COLO829 (cell line): ENCODE measurements at regions not wholly inside any gene's neighbourhood (a gene's known extent, or its start where the extent isn't known, plus 50 kb on each side); places are given as distances from the start of the nearest gene placed in this dataset.
A peak's percentile ranks its signal among the peaks of the same experiment; 100 is the strongest.
"Not testable (repeated sequence)": the region's sequence is repeated elsewhere in the genome, so short reads cannot be mapped to it uniquely, and the experiment has no call there.

ENCODE experiments used
- DNase-seq: peaks from one replicate; pipeline ENCODE4 v3.0.0; 2012; ENCODE audit warnings: low spot score

GRCh38 chr9:115400796-115401195, 282.8 kb upstream of the TNC start:
- no peak for DNase-seq

GRCh38 chr9:115401756-115402327, 283.9 kb upstream of the TNC start:
- no peak for DNase-seq

GRCh38 chr9:115403753-115404152, 285.8 kb upstream of the TNC start:
- no peak for DNase-seq

GRCh38 chr9:115404311-115404710, 286.4 kb upstream of the TNC start:
- no peak for DNase-seq

- no peak for DNase-seq
Measured at GRCh38 chr9:115411516-115411915, 293.6 kb upstream of the TNC start.

GRCh38 chr9:115411993-115412452, 294.1 kb upstream of the TNC start:
- DNase-seq = peak; percentile 76

- DNase-seq = no peak
Measured at GRCh38 chr9:115412656-115413055, 294.7 kb upstream of the TNC start.

- DNase-seq = no peak
Measured at GRCh38 chr9:115413304-115413703, 295.3 kb upstream of the TNC start.

- no peak for DNase-seq
Measured at GRCh38 chr9:115413766-115414382, 295.9 kb upstream of the TNC start.

GRCh38 chr9:115414561-115414960, 296.6 kb upstream of the TNC start:
- no peak for DNase-seq

GRCh38 chr9:115415450-115415849, 297.5 kb upstream of the TNC start:
- no peak for DNase-seq

GRCh38 chr9:115416299-115416698, 298.3 kb upstream of the TNC start:
- DNase-seq = no peak

GRCh38 chr9:115418181-115418580, 300.2 kb upstream of the TNC start:
- not testable (repeated sequence) for DNase-seq

- no peak for DNase-seq
Measured at GRCh38 chr9:115422932-115423440, 305.0 kb upstream of the TNC start.

GRCh38 chr9:115423646-115424045, 305.7 kb upstream of the TNC start:
- DNase-seq = no peak

GRCh38 chr9:115425601-115426000, 307.6 kb upstream of the TNC start:
- DNase-seq = no peak

- DNase-seq = no peak
Measured at GRCh38 chr9:115437418-115437817, 319.5 kb upstream of the TNC start.

GRCh38 chr9:115439641-115440040, 321.7 kb upstream of the TNC start:
- no peak for DNase-seq

- no peak for DNase-seq
Measured at GRCh38 chr9:115442054-115442453, 324.1 kb upstream of the TNC start.

GRCh38 chr9:115443890-115444289, 325.9 kb upstream of the TNC start:
- no peak for DNase-seq

- DNase-seq = no peak
Measured at GRCh38 chr9:115444959-115445358, 327.0 kb upstream of the TNC start.

- no peak for DNase-seq
Measured at GRCh38 chr9:115445655-115446054, 327.7 kb upstream of the TNC start.

- no peak for DNase-seq
Measured at GRCh38 chr9:115456515-115456914, 338.6 kb upstream of the TNC start.

GRCh38 chr9:115461280-115461679, 343.3 kb upstream of the TNC start:
- no peak for DNase-seq
